SH-SY5Y (cell line): ENCODE measurements at regions not wholly inside any gene's neighbourhood (a gene's known extent, or its start where the extent isn't known, plus 50 kb on each side); places are given as distances from the start of the nearest gene placed in this dataset.

ENCODE experiments used
- GATA2 ChIP-seq: IDR thresholded peaks from 2 replicates; pipeline ENCODE4 v1.6.1; 2011; ENCODE audit warnings: mild to moderate bottlenecking, low read depth, low read length
- GATA3 ChIP-seq: IDR thresholded peaks from 2 replicates; pipeline ENCODE4 v1.6.1; 2011; ENCODE audit warnings: low read depth, mild to moderate bottlenecking, low read length, moderate library complexity

DNA sequence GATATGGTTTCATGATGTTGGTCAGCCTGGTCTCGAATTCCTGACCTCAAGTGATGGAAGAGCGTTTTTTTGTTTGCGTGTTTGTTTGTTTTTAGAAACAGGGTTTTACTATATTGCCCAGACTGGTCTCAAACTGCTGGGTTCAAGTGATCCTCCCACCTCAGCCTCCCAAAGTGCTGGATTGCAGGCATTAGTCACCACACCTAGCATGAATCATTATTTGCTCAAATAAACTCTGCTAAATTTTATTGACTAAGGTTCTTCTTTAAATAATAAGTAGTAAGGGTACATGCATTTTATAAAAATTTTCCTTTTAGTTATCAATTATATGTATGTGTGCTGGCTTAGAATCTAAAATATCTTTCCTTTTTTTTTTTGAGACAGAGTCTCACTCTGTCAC, 52.9 kb downstream of the ZBTB9 start:
- no peak for TF ChIP-seq GATA3
- no peak for TF ChIP-seq GATA2

DNA sequence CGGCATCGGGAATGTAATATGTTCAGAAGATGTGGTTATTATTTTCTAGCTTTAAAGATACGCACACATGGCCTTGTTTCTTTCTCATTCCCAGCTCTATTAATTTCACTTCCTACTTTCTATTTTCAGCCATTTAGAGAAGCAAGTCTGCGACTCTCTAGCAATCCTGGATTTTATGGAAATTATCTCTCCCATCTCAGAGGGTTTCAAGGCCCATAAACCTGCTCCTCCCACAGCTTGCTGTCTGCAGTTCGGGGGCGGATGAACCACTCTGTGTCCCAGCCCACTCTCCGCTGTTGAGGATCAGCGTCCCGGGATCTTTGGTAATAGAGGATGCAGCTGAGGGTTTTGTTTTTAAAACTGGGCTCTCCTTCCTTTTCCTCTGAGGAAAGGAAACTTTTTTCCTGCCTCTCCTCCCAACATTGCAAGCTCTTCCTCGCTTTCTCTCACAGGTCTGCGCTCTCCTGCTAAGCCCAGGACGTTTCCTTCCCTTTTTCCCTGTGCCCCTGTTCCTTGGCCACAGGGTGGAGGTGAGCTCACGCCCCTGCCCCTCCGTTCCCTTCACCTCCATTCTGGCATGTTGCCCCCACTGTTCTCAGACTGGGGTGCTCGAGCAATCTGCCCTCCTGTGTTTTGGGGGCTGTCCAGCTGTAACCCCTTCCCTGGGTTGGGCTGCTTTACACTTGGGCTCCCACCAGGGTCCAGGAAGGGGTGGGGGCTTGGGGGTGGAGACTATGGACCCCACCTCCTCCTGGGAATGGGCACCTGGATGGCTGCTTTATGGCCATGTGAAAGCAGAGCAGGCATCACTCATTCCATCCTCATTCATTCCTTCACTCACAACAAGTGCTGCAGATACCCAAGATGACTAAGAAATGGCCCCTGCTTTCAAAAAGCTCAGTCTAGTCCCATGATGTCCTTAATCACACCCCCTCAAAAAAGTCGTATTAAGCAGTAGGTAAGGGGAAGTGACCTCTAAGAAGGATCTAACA, 54.9 kb downstream of the ZBTB9 start:
- TF ChIP-seq GATA3, result no peak
- peak; percentile 49; the same call in 1 of the 2 replicates for TF ChIP-seq GATA2

DNA sequence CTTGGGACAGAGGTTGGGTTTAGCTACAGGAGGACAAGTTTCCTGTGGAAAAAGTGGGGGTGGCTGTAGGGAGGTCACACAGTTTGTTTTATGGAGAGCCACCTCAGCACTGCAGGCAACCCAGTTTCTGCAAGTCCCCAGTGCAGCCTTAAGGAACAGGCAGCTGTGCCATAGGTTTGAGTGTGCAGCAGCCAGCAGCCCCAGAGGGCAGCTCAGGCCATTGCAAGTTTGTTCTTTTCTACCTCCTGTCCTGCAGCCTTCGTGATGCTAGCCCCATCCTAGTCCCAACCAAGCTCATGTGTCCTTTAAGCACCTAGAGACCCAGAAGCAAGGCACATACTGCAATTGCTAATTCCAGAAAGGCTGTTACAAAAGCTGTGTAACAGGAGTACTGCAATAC, 58.8 kb downstream of the ZBTB9 start:
- TF ChIP-seq GATA3 (no peak), GATA2 (no peak)

DNA sequence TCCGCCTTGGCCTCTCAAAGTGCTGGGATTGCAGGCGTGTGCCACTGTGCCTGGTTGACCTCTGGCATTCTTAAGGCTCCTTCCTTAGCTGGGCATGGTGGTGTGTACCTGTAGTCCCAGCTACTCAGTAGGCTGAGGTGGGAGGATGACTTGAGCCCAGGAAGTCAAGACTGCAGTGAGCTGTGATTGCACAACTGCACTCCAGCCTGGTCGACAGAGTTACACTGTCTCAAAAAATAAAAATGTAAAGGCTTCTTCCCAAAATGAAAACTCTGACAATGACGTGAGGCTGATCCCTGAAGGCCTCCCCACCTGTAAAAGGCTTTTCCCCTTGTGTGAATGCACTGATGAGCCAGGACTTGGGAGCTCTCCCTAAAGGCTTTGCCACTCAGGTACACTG, 62.4 kb downstream of the ZBTB9 start:
- no peak for TF ChIP-seq GATA3

DNA sequence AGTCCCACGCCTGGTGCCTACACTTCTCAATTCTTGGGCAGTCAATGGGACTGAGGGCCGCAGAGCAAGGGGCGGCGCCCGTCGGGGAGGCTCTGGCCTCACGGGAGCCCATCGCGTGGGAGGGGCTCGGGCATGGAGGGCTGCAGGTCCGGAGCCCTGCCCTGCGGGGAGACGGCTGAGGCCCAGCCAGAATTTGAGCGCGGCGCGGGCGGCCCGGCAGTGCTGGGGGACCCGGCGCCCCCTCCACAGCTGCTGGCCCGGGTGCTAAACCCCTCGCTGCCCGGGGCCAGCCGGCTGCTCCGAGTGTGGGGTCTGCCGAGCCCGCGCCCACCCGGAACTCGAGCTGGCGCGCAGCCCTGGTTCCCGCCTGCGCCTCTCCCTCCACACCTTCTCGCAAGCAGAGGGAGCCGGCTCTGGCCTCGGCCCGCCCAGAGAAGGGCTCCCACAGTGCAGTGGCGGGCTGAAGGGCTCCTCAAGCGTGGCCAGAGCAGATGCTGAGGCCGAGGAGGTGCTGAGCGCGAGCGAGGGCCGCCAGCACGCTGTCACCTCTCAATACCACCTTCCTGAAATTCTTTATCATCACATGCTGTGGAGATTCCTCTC, 58.5 kb downstream of the BAK1 start:
- no peak for TF ChIP-seq GATA2
- TF ChIP-seq GATA3, result no peak
